Keratinocyte (primary cell): ENCODE measurements at regions not wholly inside any gene's neighbourhood (a gene's known extent, or its start where the extent isn't known, plus 50 kb on each side); places are given as distances from the start of the nearest gene placed in this dataset.

Experiments
- DNase-seq: peaks from one replicate; pipeline ENCODE4 v3.0.0-alpha.2; 2011; ENCODE audit warnings: low read depth, missing footprints, low spot score
- FAIRE-seq: peaks from 2 replicates; lab custom pipeline; 2011; peaks lifted over from hg19 to GRCh38; lab: Jason Lieb, UNC
- H2AFZ ChIP-seq: 2 replicates; pipeline ENCODE4 v1.6.0; 2012; ENCODE audit warnings: low read length, control low read depth, inconsistent platforms; ENCODE audit not compliant: control insufficient read depth
- H3K27ac ChIP-seq: 2 replicates; pipeline ENCODE4 v1.5.1; 2011; ENCODE audit warnings: low read length; ENCODE audit not compliant: control insufficient read depth, insufficient read depth
- H3K27me3 ChIP-seq: 3 replicates; pipeline ENCODE4 v1.6.0; 2011; ENCODE audit warnings: low read length; ENCODE audit not compliant: control insufficient read depth, insufficient read depth; ENCODE audit errors: extremely low read depth
- H3K36me3 ChIP-seq, 2 experiments: 2 replicates in 1 of 2; 3 replicates in 1 of 2; pipeline ENCODE4 v1.5.1; 2011; ENCODE audit warnings: low read length in 2 of 2, mild to moderate bottlenecking in 1 of 2; ENCODE audit not compliant: control insufficient read depth in 2 of 2, insufficient read depth in 2 of 2; ENCODE audit errors: extremely low read depth in 1 of 2
- H3K4me1 ChIP-seq: 3 replicates; pipeline ENCODE4 v1.5.1; 2011; ENCODE audit warnings: low read length; ENCODE audit not compliant: control insufficient read depth, insufficient read depth; ENCODE audit errors: extremely low read depth
- H3K4me2 ChIP-seq: 3 replicates; pipeline ENCODE4 v1.6.0; 2011; ENCODE audit warnings: low read depth, low read length; ENCODE audit not compliant: control insufficient read depth, insufficient read depth; ENCODE audit errors: extremely low read depth
- H3K4me3 ChIP-seq, 3 experiments: fragments of 200-600 bp in 1 of 3; sonication (generic) in 1 of 3; 2 replicates in 2 of 3; 3 replicates in 1 of 3; pipeline ENCODE4 v1.5.1; 2011 to 2016; ENCODE audit warnings: low read length in 3 of 3, mild to moderate bottlenecking in 3 of 3, control low read depth in 2 of 3, inconsistent platforms in 1 of 3, low read depth in 1 of 3, mixed read lengths in 1 of 3, mixed run types in 1 of 3, moderate library complexity in 1 of 3; ENCODE audit not compliant: control insufficient read depth in 2 of 3, insufficient read depth in 2 of 3; ENCODE audit errors: extremely low read depth in 1 of 3
- H3K79me2 ChIP-seq: 2 replicates; pipeline ENCODE4 v1.6.0; 2012; ENCODE audit warnings: low read length; ENCODE audit not compliant: control insufficient read depth, insufficient read depth
- H3K9ac ChIP-seq: 3 replicates; pipeline ENCODE4 v1.6.0; 2011; ENCODE audit warnings: low read length; ENCODE audit not compliant: control insufficient read depth, insufficient read depth; ENCODE audit errors: extremely low read depth
- H3K9me1 ChIP-seq: 3 replicates; pipeline ENCODE4 v1.6.0; 2011; ENCODE audit warnings: low read length; ENCODE audit not compliant: control insufficient read depth, insufficient read depth; ENCODE audit errors: extremely low read depth
- H3K9me3 ChIP-seq: 2 replicates; pipeline ENCODE4 v1.5.1; 2012; ENCODE audit warnings: low read depth, low read length; ENCODE audit not compliant: control insufficient read depth
- H4K20me1 ChIP-seq: 3 replicates; pipeline ENCODE4 v1.6.0; 2011; ENCODE audit warnings: low read length; ENCODE audit not compliant: control insufficient read depth, insufficient read depth; ENCODE audit errors: extremely low read depth
- CTCF ChIP-seq, 3 experiments: IDR thresholded peaks in 1 of 3; conservative IDR thresholded peaks in 1 of 3; optimal IDR thresholded peaks in 1 of 3; 2 replicates in 2 of 3; 3 replicates in 1 of 3; pipeline versions ENCODE3 to v1.5.1; 2011; ENCODE audit warnings: low read length in 3 of 3, mild to moderate bottlenecking in 3 of 3, moderate library complexity in 2 of 3, control low read depth in 1 of 3, inconsistent platforms in 1 of 3; ENCODE audit not compliant: insufficient read depth in 2 of 3; ENCODE audit errors: extremely low read depth in 1 of 3
- EZH2 ChIP-seq: IDR thresholded peaks from one replicate; pipeline ENCODE4 v1.6.1; 2012; ENCODE audit warnings: inconsistent platforms, mild to moderate bottlenecking, low read length, moderate library complexity
- dilution Hi-C: fragments of 300-500 bp; cut with MboI; formaldehyde crosslinking; loops from one replicate; pipeline ENCODE4 v1.7.0; 2020; ENCODE audit warnings: low sequenced_read_pairs; ENCODE audit not compliant: extremely low pct_ligation_motif_present

DNA sequence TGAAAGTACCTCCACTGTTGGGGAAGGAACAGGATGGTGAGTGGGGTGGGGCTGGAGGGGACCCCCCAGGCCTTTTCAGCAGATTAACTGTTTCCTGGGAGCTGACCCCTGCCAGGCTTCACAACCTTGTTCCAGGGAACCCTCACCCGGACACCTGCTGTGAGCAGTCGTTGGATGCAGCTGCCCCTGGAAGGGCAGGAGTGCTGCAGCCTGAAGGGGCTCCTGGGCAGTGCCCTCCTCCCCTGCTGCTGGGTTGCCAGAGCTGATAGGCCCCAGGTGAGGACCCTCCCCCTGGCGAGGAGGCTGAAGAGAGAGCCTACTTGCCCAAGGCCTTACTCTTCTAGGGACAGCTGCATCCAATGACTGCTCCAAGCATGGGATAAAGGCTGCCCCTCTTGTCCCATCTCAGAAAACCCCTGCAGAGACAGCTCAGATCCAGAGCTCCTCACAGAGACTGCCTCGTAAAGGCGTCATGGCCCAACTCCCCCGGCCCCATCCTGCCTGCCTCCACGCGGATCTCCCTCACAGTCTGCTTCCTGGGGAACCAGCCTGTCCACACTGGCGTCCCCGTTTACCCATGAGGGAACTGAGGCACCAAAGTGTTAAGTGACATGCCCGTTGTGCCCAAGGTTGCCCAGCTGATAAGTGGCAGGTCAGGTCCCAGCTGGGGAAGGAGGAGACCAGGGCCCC, 193.4 kb upstream of the LINGO1 start:
- dilution Hi-C loops: no loop called here
- H3K9me3 ChIP-seq: no peaks in the 10 kb centered on the region
- no peak overlapping the region for H3K4me3 ChIP-seq
- H3K4me1 ChIP-seq: no peaks in the 10 kb centered on the region
- FAIRE-seq (no peak), DNase-seq (no peak)
- H3K79me2 ChIP-seq: no peaks in the 10 kb centered on the region
- H2AFZ ChIP-seq: no peak overlapping the region
- H3K9ac ChIP-seq: no peak overlapping the region
- peaks cover 22% of the 10 kb centered on the region for H3K27me3 ChIP-seq
- TF ChIP-seq EZH2 (no peak), CTCF (optimal IDR thresholded peaks at IDR 0.05 in 1 of 3, IDR thresholded peaks at IDR 0.05 in 1 of 3, conservative IDR thresholded peaks at IDR 0.05 in 1 of 3; ENCODE audit: extremely low read depth in 1 of 3, insufficient read depth in 2 of 3, low read length in 3 of 3) (no peak)
- no peaks in the 10 kb centered on the region for H3K9me1 ChIP-seq
- no peak overlapping the region for H3K4me2 ChIP-seq
- no peaks in the 10 kb centered on the region for H4K20me1 ChIP-seq
- no peaks in the 10 kb centered on the region for H3K36me3 ChIP-seq
- no peak overlapping the region for H3K27ac ChIP-seq

- H3K4me2 ChIP-seq: no peak overlapping the region
Observed at GRCh38 chr15:77825546-77825945, 192.8 kb upstream of the LINGO1 start.

More at GRCh38 chr15:77825546-77825945, 192.8 kb upstream of the LINGO1 start:
- dilution Hi-C loops: no loop called here
- Histone ChIP-seq H3K27me3 (peaks cover 28% of the 10 kb centered on the region), H2AFZ (no peak overlapping the region), H3K4me3 (no peak overlapping the region), H3K79me2 (no peaks in the 10 kb centered on the region), H3K9me3 (no peaks in the 10 kb centered on the region), H3K9ac (no peak overlapping the region), H3K4me1 (no peaks in the 10 kb centered on the region), H4K20me1 (no peaks in the 10 kb centered on the region), H3K36me3 (no peaks in the 10 kb centered on the region), H3K9me1 (no peaks in the 10 kb centered on the region), H3K27ac (no peak overlapping the region)
- no peak for FAIRE-seq
- TF ChIP-seq CTCF (optimal IDR thresholded peaks at IDR 0.05 in 1 of 3, IDR thresholded peaks at IDR 0.05 in 1 of 3, conservative IDR thresholded peaks at IDR 0.05 in 1 of 3; ENCODE audit: extremely low read depth in 1 of 3, insufficient read depth in 2 of 3, low read length in 3 of 3): no peak
- TF ChIP-seq EZH2: no peak
- no peak for DNase-seq
